KMS-11 (cell line): ENCODE measurements at regions not wholly inside any gene's neighbourhood (a gene's known extent, or its start where the extent isn't known, plus 50 kb on each side); places are given as distances from the start of the nearest gene placed in this dataset.
"Not testable (repeated sequence)": the region's sequence is repeated elsewhere in the genome, so short reads cannot be mapped to it uniquely, and the experiment has no call there.

Source experiments
- H2AFZ ChIP-seq: fragments of 200-600 bp; sonication (generic); 2 replicates; pipeline ENCODE4 v1.6.1; 2016; ENCODE audit warnings: antibody characterized with exemption, mixed run types, low read depth
- H3K27ac ChIP-seq: fragments of 200-600 bp; sonication (generic); 2 replicates; pipeline ENCODE4 v1.6.1; 2016; ENCODE audit warnings: mild to moderate bottlenecking, mixed run types
- H3K27me3 ChIP-seq: fragments of 200-600 bp; sonication (generic); 2 replicates; pipeline ENCODE4 v1.6.1; 2017; ENCODE audit warnings: mild to moderate bottlenecking, low read depth, mixed run types, moderate library complexity; ENCODE audit not compliant: insufficient read depth
- H3K36me3 ChIP-seq: fragments of 200-600 bp; sonication (generic); 2 replicates; pipeline ENCODE4 v1.6.1; 2017; ENCODE audit warnings: mild to moderate bottlenecking, mixed run types; ENCODE audit not compliant: insufficient read depth
- H3K4me1 ChIP-seq: fragments of 200-600 bp; sonication (generic); 2 replicates; pipeline ENCODE4 v1.6.1; 2016; ENCODE audit warnings: mild to moderate bottlenecking, low read depth, mixed run types; ENCODE audit not compliant: poor library complexity, severe bottlenecking
- H3K4me2 ChIP-seq: fragments of 200-600 bp; sonication (generic); 2 replicates; pipeline ENCODE4 v1.7.0; 2016; ENCODE audit warnings: mild to moderate bottlenecking, mixed run types
- H3K4me3 ChIP-seq: fragments of 200-600 bp; sonication (generic); IDR thresholded peaks from 2 replicates; pipeline ENCODE4 v1.6.1; 2017; ENCODE audit warnings: low read depth, low read length, mixed read lengths; ENCODE audit not compliant: insufficient read depth
- H3K79me2 ChIP-seq: fragments of 200-600 bp; sonication (generic); 2 replicates; pipeline ENCODE4 v1.6.1; 2016; ENCODE audit warnings: low read depth, mixed run types; ENCODE audit not compliant: insufficient read depth
- H3K9ac ChIP-seq: fragments of 200-600 bp; sonication (generic); 2 replicates; pipeline ENCODE4 v1.6.1; 2016; ENCODE audit warnings: mild to moderate bottlenecking, mixed run types
- H4K20me1 ChIP-seq: fragments of 200-600 bp; sonication (generic); 2 replicates; pipeline ENCODE4 v1.6.1; 2016; ENCODE audit warnings: mild to moderate bottlenecking, mixed run types; ENCODE audit not compliant: insufficient read depth
- CTCF ChIP-seq: fragments of 200-600 bp; sonication (generic); conservative IDR thresholded peaks from 2 replicates; pipeline ENCODE4 v1.6.1; 2017; ENCODE audit warnings: low read depth, mild to moderate bottlenecking, antibody characterized with exemption, low read length, moderate library complexity, mixed read lengths

- Histone ChIP-seq H3K27ac (no peak overlapping the region), H4K20me1 (no peaks in the 10 kb centered on the region), H3K9ac (no peak overlapping the region), H3K79me2 (no peaks in the 10 kb centered on the region), H3K4me3 (no peak overlapping the region), H3K4me2 (no peak overlapping the region), H3K36me3 (no peaks in the 10 kb centered on the region), H2AFZ (no peak overlapping the region), H3K4me1 (no peaks in the 10 kb centered on the region), H3K27me3 (no peaks in the 10 kb centered on the region)
- TF ChIP-seq CTCF: no peak
Observed at GRCh38 chr6:2576499-2576898, 174.2 kb downstream of the MYLK4 start.

GRCh38 chr6:2575236-2575635 lies 175.5 kb downstream of the MYLK4 start:
- Histone ChIP-seq H3K9ac (no peak overlapping the region), H3K4me3 (no peak overlapping the region), H3K79me2 (no peaks in the 10 kb centered on the region), H4K20me1 (no peaks in the 10 kb centered on the region), H3K36me3 (no peaks in the 10 kb centered on the region), H3K27ac (no peak overlapping the region), H3K27me3 (no peaks in the 10 kb centered on the region), H3K4me2 (no peak overlapping the region), H2AFZ (no peak overlapping the region), H3K4me1 (no peaks in the 10 kb centered on the region)
- no peak for TF ChIP-seq CTCF

GRCh38 chr6:2569420-2569819 lies 181.3 kb downstream of the MYLK4 start:
- not testable (repeated sequence) for H3K9ac ChIP-seq, H3K4me3 ChIP-seq, H4K20me1 ChIP-seq, H3K27me3 ChIP-seq, H3K4me2 ChIP-seq, H3K27ac ChIP-seq, H3K79me2 ChIP-seq, H2AFZ ChIP-seq, H3K36me3 ChIP-seq, H3K4me1 ChIP-seq

GRCh38 chr6:2566048-2566447 lies 184.7 kb downstream of the MYLK4 start:
- no peaks in the 10 kb centered on the region for H3K36me3 ChIP-seq
- no peak overlapping the region for H3K9ac ChIP-seq
- H3K79me2 ChIP-seq: no peaks in the 10 kb centered on the region
- H3K4me2 ChIP-seq: no peak overlapping the region
- H3K27ac ChIP-seq: no peak overlapping the region
- H3K27me3 ChIP-seq: peaks cover 21% of the 10 kb centered on the region; the same call in 1 of the 2 replicates
- no peak overlapping the region for H3K4me3 ChIP-seq
- H4K20me1 ChIP-seq: no peaks in the 10 kb centered on the region
- no peak for TF ChIP-seq CTCF
- peaks cover 17% of the 10 kb centered on the region for H3K4me1 ChIP-seq
- H2AFZ ChIP-seq: no peak overlapping the region

- H3K27ac ChIP-seq: no peak overlapping the region
- no peak overlapping the region for H3K4me3 ChIP-seq
- H3K4me1 ChIP-seq: peaks cover 17% of the 10 kb centered on the region
- H4K20me1 ChIP-seq: no peaks in the 10 kb centered on the region
- TF ChIP-seq CTCF: no peak
- no peak overlapping the region for H3K4me2 ChIP-seq
- no peaks in the 10 kb centered on the region for H3K36me3 ChIP-seq
- H2AFZ ChIP-seq: no peak overlapping the region
- peaks cover 26% of the 10 kb centered on the region; the same call in 1 of the 2 replicates for H3K27me3 ChIP-seq
- H3K9ac ChIP-seq: no peak overlapping the region
- no peaks in the 10 kb centered on the region for H3K79me2 ChIP-seq
Observed at GRCh38 chr6:2565499-2565898, 185.2 kb downstream of the MYLK4 start.
